ENCODE measurements at regions not wholly inside any gene's neighbourhood (a gene's known extent, or its start where the extent isn't known, plus 50 kb on each side); places are given as distances from the start of the nearest gene placed in this dataset.
"Not testable (repeated sequence)": the region's sequence is repeated elsewhere in the genome, so short reads cannot be mapped to it uniquely, and the experiment has no call there.

- not testable (repeated sequence) for H3K18ac ChIP-seq (ENCODE audit: insufficient read length, low read depth, low read length); H2BK20ac ChIP-seq (ENCODE audit: low read depth, low read length, poor library complexity, severe bottlenecking); DNase-seq; H2BK12ac ChIP-seq (ENCODE audit: insufficient read length, low read depth, low read length); H3K4me1 ChIP-seq (ENCODE audit: insufficient read depth, low read length); H4K8ac ChIP-seq (replicated peaks; ENCODE audit: insufficient read length, low read depth, low read length); H2BK15ac ChIP-seq (ENCODE audit: low read depth, low read length); H3K9me3 Mint-ChIP-seq; H3K23ac ChIP-seq (ENCODE audit: insufficient read length, low read depth, low read length); H2BK120ac ChIP-seq (ENCODE audit: low read depth, low read length, poor library complexity, severe bottlenecking); H3T11ph ChIP-seq (ENCODE audit: low read length); H3K14ac ChIP-seq (ENCODE audit: insufficient read depth, low read length); H3K27me3 Mint-ChIP-seq (ENCODE audit: low read depth); H3K4ac ChIP-seq (ENCODE audit: low read depth, low read length); H3K9ac ChIP-seq (ENCODE audit: extremely low read depth, insufficient read length, low read length); H2BK5ac ChIP-seq (ENCODE audit: insufficient read length, low read length); H2AFZ ChIP-seq (ENCODE audit: low read length); H3K27ac Mint-ChIP-seq; H4K20me1 ChIP-seq (ENCODE audit: control insufficient read depth, insufficient read depth, insufficient read length); H3K79me2 ChIP-seq (ENCODE audit: insufficient read depth, low read length); H3K56ac ChIP-seq (ENCODE audit: insufficient read length, low read depth, low read length); H3K4me3 Mint-ChIP-seq; H3K9me3 ChIP-seq (ENCODE audit: control insufficient read depth, low read depth, low read length); H3K23me2 ChIP-seq (ENCODE audit: insufficient read length, low read depth, low read length, poor library complexity, severe bottlenecking); H4K91ac ChIP-seq (ENCODE audit: insufficient read length, low read depth, low read length); H3K36me3 Mint-ChIP-seq (ENCODE audit: insufficient read depth in 1 of 3, low read depth in 3 of 3); H3K79me1 ChIP-seq (ENCODE audit: insufficient read depth, low read depth, low read length, poor library complexity, severe bottlenecking); H3K27ac ChIP-seq (ENCODE audit: insufficient read length, low read depth, low read length); H2AK5ac ChIP-seq (ENCODE audit: insufficient read length, low read length); H4K5ac ChIP-seq (ENCODE audit: insufficient read length, low read depth, low read length); H3K4me1 Mint-ChIP-seq; H3K4me2 ChIP-seq (ENCODE audit: insufficient read depth, insufficient read length, low read length); H3K27me3 ChIP-seq (ENCODE audit: insufficient read depth, low read length)
- WGBS (ENCODE audit: extremely low coverage, insufficient read length, low lambda C conversion rate), result no CpG with 5 or more reads among the region's 3 CpGs
Measured at GRCh38 chr15:30303968-30304367, 89.4 kb downstream of the CHRFAM7A start.

All from H9 (cell line).